Gastroesophageal sphincter (tissue), 4 donors: ENCODE measurements at regions not wholly inside any gene's neighbourhood (a gene's known extent, or its start where the extent isn't known, plus 50 kb on each side); places are given as distances from the start of the nearest gene placed in this dataset.

Experiments
- ATAC-seq: fragments of 150-250 bp; one replicate; pipeline ENCODE4 v1.9.1; 2016; ENCODE audit warnings: mild to moderate bottlenecking, moderate library complexity
- H3K27ac ChIP-seq, 4 donors: fragments of 200-600 bp; sonication (generic) in 3 of 4; 1 replicate in 3 of 4; 2 replicates in 1 of 4; pipeline ENCODE4 v1.5.1; 2016 to 2019
- H3K27me3 ChIP-seq: fragments of 200-600 bp; sonication (generic); one replicate; pipeline ENCODE4 v1.5.1; 2019
- H3K36me3 ChIP-seq, 2 donors: fragments of 200-600 bp; sonication (generic); one replicate each; pipeline ENCODE4 v1.5.1; 2019; ENCODE audit warnings: control low read depth in 1 of 2
- H3K4me1 ChIP-seq, 3 donors: fragments of 200-600 bp; sonication (generic); 1 replicate in 2 of 3; 2 replicates in 1 of 3; pipeline ENCODE4 v1.5.1; 2016 to 2019; ENCODE audit warnings: control low read depth in 2 of 3
- H3K4me3 ChIP-seq, 2 donors: fragments of 200-600 bp; sonication (generic); one replicate each; pipeline ENCODE4 v1.5.1; 2019; ENCODE audit warnings: mild to moderate bottlenecking in 1 of 2, moderate library complexity in 1 of 2
- H3K9me3 ChIP-seq, 3 donors: fragments of 200-600 bp; sonication (generic); one replicate each; pipeline ENCODE4 v1.5.1; 2017 to 2019; ENCODE audit warnings: control low read depth in 2 of 3
- EP300 ChIP-seq: sonication (generic); formaldehyde crosslinking; IDR thresholded peaks from one replicate; pipeline ENCODE4 v1.6.1; 2017; ENCODE audit warnings: antibody characterized with exemption, mild to moderate bottlenecking
- POLR2A ChIP-seq, 2 donors: fragments of 450-650 bp; IDR thresholded peaks; one replicate each; pipeline ENCODE4 v1.6.1; 2017; ENCODE audit warnings: antibody characterized with exemption in 2 of 2, mild to moderate bottlenecking in 2 of 2, moderate library complexity in 1 of 2
- POLR2AphosphoS5 ChIP-seq: sonication (generic); formaldehyde crosslinking; IDR thresholded peaks from one replicate; pipeline ENCODE4 v1.6.1; 2017; ENCODE audit warnings: antibody characterized with exemption
- WGBS, 2 donors: methylation state at CpG; one replicate each; pipeline ENCODE4 v1.1.5; 2018; ENCODE audit warnings: low coverage in 1 of 2; 5-methylcytosine and 5-hydroxymethylcytosine counted together
- TF ChIP-seq, protein P1 (sequence below), 4 experiments: fragments of 200-600 bp in 2 of 4; fragments of 450-650 bp in 2 of 4; sonication (generic) in 1 of 4; IDR thresholded peaks; one replicate each; pipeline ENCODE4 v1.5.1; 2017 to 2019; ENCODE audit warnings: antibody characterized with exemption in 4 of 4, mild to moderate bottlenecking in 2 of 4, moderate library complexity in 2 of 4

GRCh38 chr18:47513614-47514013 is 262.2 kb upstream of the SKOR2 start:
- H3K4me3 ChIP-seq: no peak overlapping the region
- TF ChIP-seq POLR2A (IDR thresholded peaks at IDR 0.05) (no peak), EP300 (no peak), POLR2AphosphoS5 (no peak)
- TF ChIP-seq, protein P1, sequence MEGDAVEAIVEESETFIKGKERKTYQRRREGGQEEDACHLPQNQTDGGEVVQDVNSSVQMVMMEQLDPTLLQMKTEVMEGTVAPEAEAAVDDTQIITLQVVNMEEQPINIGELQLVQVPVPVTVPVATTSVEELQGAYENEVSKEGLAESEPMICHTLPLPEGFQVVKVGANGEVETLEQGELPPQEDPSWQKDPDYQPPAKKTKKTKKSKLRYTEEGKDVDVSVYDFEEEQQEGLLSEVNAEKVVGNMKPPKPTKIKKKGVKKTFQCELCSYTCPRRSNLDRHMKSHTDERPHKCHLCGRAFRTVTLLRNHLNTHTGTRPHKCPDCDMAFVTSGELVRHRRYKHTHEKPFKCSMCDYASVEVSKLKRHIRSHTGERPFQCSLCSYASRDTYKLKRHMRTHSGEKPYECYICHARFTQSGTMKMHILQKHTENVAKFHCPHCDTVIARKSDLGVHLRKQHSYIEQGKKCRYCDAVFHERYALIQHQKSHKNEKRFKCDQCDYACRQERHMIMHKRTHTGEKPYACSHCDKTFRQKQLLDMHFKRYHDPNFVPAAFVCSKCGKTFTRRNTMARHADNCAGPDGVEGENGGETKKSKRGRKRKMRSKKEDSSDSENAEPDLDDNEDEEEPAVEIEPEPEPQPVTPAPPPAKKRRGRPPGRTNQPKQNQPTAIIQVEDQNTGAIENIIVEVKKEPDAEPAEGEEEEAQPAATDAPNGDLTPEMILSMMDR (IDR thresholded peaks at IDR 0.05): no peak
- no peak for ATAC-seq
- no peaks in the 10 kb centered on the region for H3K9me3 ChIP-seq
- no peaks in the 10 kb centered on the region for H3K36me3 ChIP-seq
- H3K4me1 ChIP-seq: no peaks in the 10 kb centered on the region
- no peak overlapping the region for H3K27ac ChIP-seq
- no peaks in the 10 kb centered on the region for H3K27me3 ChIP-seq
- 59% methylated on average over 3 of the region's 3 CpGs; no CpG with 5 or more reads in 1 of the 2 donors for WGBS, 2 donors

DNA sequence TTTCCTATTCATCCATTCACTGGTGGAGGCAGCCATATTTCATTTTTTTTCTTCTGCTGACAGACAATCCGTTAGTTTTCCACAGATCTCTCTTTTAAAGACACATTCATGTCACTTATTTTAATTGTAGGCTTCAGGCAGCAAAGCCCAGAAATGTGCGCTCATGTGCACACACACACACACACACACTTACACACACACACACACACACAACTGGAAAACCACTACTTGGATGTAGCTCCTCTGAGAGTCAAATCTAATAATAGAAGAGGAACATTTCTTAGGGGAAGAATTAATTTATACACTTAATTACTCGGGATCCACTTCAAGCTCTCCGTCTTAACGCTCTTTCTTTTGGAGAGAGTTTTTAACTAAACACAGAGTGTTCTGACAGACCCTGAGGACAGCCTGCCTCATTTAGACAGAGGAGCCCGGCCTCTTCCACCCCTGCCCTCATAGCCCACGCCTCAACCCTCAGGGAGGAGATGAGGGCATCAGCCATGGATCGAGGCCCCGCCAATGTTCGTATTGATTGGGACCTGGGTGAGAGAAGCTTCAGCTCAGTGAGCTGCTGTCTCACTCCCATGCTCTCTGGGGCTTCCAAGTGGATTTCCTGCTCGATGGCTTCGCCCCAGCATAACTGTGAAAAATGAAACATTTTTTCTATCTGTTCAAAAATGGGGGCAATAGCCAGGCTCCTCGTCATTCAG is 261.4 kb upstream of the SKOR2 start:
- H3K36me3 ChIP-seq: no peaks in the 10 kb centered on the region
- no peaks in the 10 kb centered on the region for H3K9me3 ChIP-seq
- WGBS, 2 donors: 82 to 88% methylated on average over 3 to 12 of the region's 13 CpGs
- TF ChIP-seq POLR2A (IDR thresholded peaks at IDR 0.05) (no peak), EP300 (no peak), POLR2AphosphoS5 (no peak)
- TF ChIP-seq, protein P1 (IDR thresholded peaks at IDR 0.05): no peak
- no peak overlapping the region for H3K27ac ChIP-seq
- ATAC-seq: no peak
- no peaks in the 10 kb centered on the region for H3K4me1 ChIP-seq
- H3K4me3 ChIP-seq: no peak overlapping the region
- H3K27me3 ChIP-seq: no peaks in the 10 kb centered on the region

DNA sequence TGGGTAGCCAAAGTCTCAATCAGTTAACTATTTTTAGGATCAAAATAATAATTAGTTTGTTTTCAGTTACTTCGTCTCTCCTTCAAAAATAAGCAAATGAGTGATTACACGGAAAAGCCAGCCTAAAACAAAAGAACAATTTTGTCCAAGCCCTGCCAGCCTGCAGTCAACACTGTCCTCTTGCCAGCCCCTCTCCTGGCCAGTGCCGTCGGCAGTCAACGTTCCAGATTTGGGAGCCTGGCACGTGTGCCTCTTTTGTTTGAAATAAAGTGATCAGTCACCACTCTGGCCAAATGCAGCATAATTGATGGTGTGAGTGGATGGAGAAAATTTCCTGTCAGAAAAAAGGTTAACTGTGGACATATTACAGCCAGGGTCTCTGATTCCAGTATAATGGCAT is 260.6 kb upstream of the SKOR2 start:
- no peak overlapping the region for H3K27ac ChIP-seq
- no peaks in the 10 kb centered on the region for H3K36me3 ChIP-seq
- ATAC-seq: no peak
- TF ChIP-seq EP300 (no peak), POLR2AphosphoS5 (no peak), POLR2A (IDR thresholded peaks at IDR 0.05) (no peak)
- TF ChIP-seq, protein P1 (IDR thresholded peaks at IDR 0.05): no peak
- no peaks in the 10 kb centered on the region for H3K27me3 ChIP-seq
- H3K4me3 ChIP-seq: no peak overlapping the region
- no peaks in the 10 kb centered on the region for H3K9me3 ChIP-seq
- H3K4me1 ChIP-seq: no peaks in the 10 kb centered on the region
- WGBS, 2 donors: 54 to 55% methylated on average over 4 to 6 of the region's 6 CpGs

DNA sequence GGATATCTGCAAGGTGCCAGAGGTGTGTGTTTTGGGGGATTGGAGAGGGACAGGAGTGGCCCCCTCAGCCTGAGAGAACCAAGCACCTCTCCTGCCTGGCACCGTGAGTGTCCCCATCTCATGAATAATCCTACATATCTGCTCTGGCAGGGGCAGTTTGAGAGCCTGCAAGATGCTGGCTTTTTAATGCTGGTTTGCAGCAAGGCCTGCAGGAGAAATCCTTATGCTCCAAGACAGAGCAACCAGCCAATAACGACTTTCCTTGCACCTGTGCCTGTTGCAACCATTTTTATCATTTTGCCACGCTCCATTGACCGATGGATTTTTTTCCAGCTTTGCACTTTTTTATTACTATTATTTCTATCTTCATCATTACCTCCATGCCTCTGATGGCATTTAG is 259.4 kb upstream of the SKOR2 start:
- H3K9me3 ChIP-seq: no peaks in the 10 kb centered on the region
- TF ChIP-seq EP300 (no peak), POLR2A (IDR thresholded peaks at IDR 0.05) (no peak), POLR2AphosphoS5 (no peak)
- TF ChIP-seq, protein P1 (IDR thresholded peaks at IDR 0.05): no peak
- H3K27ac ChIP-seq: no peak overlapping the region
- no peaks in the 10 kb centered on the region for H3K27me3 ChIP-seq
- H3K4me1 ChIP-seq: no peaks in the 10 kb centered on the region
- no peak for ATAC-seq
- H3K36me3 ChIP-seq: no peaks in the 10 kb centered on the region
- WGBS, 2 donors: 92 to 95% methylated on average over 4 of the region's 4 CpGs
- H3K4me3 ChIP-seq: no peak overlapping the region

DNA sequence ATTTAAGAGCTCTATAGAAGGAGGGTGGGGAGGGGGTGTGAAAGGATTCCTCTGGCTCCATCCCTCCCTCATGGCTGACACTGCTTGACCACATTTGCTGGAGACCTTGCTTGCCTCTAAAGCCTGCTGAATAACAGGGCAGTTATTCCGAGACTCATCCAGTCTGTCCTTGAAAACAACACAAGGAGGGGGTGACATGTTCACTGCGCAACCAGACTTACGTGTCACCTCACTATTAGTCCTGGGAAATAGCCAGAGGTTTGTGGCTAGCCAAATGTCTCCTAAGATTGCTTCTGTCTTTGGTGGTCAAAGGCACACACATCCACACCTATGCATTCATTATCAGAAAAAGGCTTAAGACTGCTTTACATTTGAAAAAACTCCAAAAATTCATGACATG is 256.2 kb upstream of the SKOR2 start:
- H3K36me3 ChIP-seq: no peaks in the 10 kb centered on the region
- H3K4me1 ChIP-seq: no peaks in the 10 kb centered on the region
- no peaks in the 10 kb centered on the region for H3K9me3 ChIP-seq
- TF ChIP-seq EP300 (no peak), POLR2A (IDR thresholded peaks at IDR 0.05) (no peak), POLR2AphosphoS5 (no peak)
- TF ChIP-seq, protein P1 (IDR thresholded peaks at IDR 0.05): no peak
- no peak for ATAC-seq
- H3K27ac ChIP-seq: no peak overlapping the region
- WGBS, 2 donors: 87% methylated on average over 3 of the region's 3 CpGs; no CpG with 5 or more reads in 1 of the 2 donors
- no peaks in the 10 kb centered on the region for H3K27me3 ChIP-seq
- H3K4me3 ChIP-seq: no peak overlapping the region
